ENCODE measurements at regions not wholly inside any gene's neighbourhood (a gene's known extent, or its start where the extent isn't known, plus 50 kb on each side); places are given as distances from the start of the nearest gene placed in this dataset.

DNA sequence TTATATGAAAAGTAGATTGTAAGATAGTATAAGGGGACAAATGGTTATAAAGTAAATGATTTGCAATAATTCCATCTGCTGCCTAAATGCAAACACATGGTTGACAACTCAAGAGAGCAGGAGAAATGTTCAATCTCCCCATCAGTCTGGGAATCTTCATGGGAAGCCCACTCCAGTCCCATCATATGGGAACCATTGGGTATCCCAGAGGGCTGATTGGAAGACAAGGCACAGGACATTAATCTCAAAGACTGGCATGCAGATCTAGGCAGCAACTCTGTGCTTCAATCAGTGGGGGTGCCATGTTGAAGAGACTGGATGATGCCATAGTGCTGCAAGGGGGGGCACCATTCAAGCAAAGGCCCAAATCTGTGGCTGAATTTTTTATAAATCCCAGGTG is 193.1 kb upstream of the PDE4D start:
- H3K36me3 ChIP-seq (replicated peaks in 1 of 2; ENCODE audit: control extremely low read depth in 1 of 2, control insufficient read depth in 1 of 2, extremely low read depth in 1 of 2, insufficient read depth in 2 of 2, low read length in 1 of 2): no peaks in the 10 kb centered on the region
- ChIA-PET POLR2A (no interaction called here), CTCF (no interaction called here)
- H3K9me3 Mint-ChIP-seq (ENCODE audit: insufficient read depth): peaks cover 14% of the 10 kb centered on the region
- H3K27me3 ChIP-seq (replicated peaks in 1 of 4; ENCODE audit: control extremely low read depth in 1 of 4, control insufficient read depth in 3 of 4, insufficient read depth in 4 of 4, low read length in 3 of 4): no peaks in the 10 kb centered on the region
- no peak overlapping the region for H3K4me2 ChIP-seq (replicated peaks; ENCODE audit: low read depth, low read length, poor library complexity, severe bottlenecking)
- intact Hi-C loops (cut with micrococcal nuclease): no loop called here
- no peaks in the 10 kb centered on the region for H4K20me1 ChIP-seq (ENCODE audit: control insufficient read depth, insufficient read depth, low read length, poor library complexity, severe bottlenecking)
- H3K27ac Mint-ChIP-seq: no peak overlapping the region
- no peaks in the 10 kb centered on the region for H3K4me1 Mint-ChIP-seq
- H3K4me3 Mint-ChIP-seq: no peak overlapping the region
- no peak overlapping the region for H3K9ac ChIP-seq (ENCODE audit: low read length)
- no peak for ATAC-seq (ENCODE audit: low read depth)
- no peak overlapping the region for H3K4me3 ChIP-seq (ENCODE audit: control extremely low read depth in 1 of 5, extremely low read depth in 1 of 5, insufficient read depth in 1 of 5, low read depth in 2 of 5, low read length in 4 of 5)
- H3K27me3 Mint-ChIP-seq: peaks cover 3% of the 10 kb centered on the region
- no peaks in the 10 kb centered on the region for H3K79me2 ChIP-seq (ENCODE audit: control insufficient read depth, insufficient read depth, low read length)
- no peak for DNase-seq
- H3K9me3 ChIP-seq (ENCODE audit: control extremely low read depth in 1 of 3, control insufficient read depth in 2 of 3, insufficient read depth in 1 of 3, low read length in 2 of 3): peaks cover 4 to 10% (median 8%) of the 10 kb centered on the region in 3 donors
- H3K27ac ChIP-seq (ENCODE audit: low read length in 2 of 2): no peak overlapping the region
- no peaks in the 10 kb centered on the region for H3K4me1 ChIP-seq (ENCODE audit: control insufficient read depth in 2 of 2, insufficient read depth in 2 of 2, low read length in 2 of 2)
- no peak overlapping the region for H2AFZ ChIP-seq (ENCODE audit: insufficient read depth, low read depth, low read length, poor library complexity, severe bottlenecking)
- TF ChIP-seq, protein P1, sequence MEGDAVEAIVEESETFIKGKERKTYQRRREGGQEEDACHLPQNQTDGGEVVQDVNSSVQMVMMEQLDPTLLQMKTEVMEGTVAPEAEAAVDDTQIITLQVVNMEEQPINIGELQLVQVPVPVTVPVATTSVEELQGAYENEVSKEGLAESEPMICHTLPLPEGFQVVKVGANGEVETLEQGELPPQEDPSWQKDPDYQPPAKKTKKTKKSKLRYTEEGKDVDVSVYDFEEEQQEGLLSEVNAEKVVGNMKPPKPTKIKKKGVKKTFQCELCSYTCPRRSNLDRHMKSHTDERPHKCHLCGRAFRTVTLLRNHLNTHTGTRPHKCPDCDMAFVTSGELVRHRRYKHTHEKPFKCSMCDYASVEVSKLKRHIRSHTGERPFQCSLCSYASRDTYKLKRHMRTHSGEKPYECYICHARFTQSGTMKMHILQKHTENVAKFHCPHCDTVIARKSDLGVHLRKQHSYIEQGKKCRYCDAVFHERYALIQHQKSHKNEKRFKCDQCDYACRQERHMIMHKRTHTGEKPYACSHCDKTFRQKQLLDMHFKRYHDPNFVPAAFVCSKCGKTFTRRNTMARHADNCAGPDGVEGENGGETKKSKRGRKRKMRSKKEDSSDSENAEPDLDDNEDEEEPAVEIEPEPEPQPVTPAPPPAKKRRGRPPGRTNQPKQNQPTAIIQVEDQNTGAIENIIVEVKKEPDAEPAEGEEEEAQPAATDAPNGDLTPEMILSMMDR (IDR thresholded peaks at IDR 0.05): no peak
- TF ChIP-seq EZH2 (IDR thresholded peaks at IDR 0.05; ENCODE audit: borderline replicate concordance, insufficient read depth, low read depth, low read length, poor library complexity, severe bottlenecking): no peak

DNA sequence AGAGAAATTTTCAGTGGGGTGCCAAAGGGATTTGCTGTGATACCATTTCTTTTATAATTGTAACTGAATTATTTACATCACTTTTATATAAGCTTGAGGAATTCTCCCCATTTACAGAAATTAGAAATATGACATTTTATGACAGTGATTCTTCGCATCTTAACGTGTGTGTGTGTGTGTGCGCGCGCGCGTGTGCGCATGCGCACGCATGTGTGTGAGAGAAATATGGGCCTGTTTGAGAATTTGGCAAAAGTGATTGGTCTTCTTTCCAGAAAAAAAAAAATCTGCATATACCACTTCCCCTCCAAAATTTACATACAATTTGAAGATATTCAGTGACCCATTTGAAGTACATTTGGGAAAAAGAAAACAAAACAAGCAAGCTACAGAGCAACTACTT is 190.7 kb upstream of the PDE4D start:
- Histone ChIP-seq H3K9ac (ENCODE audit: low read length) (no peak overlapping the region), H3K27ac (ENCODE audit: low read length in 2 of 2) (no peak overlapping the region), H3K36me3 (replicated peaks in 1 of 2; ENCODE audit: control extremely low read depth in 1 of 2, control insufficient read depth in 1 of 2, extremely low read depth in 1 of 2, insufficient read depth in 2 of 2, low read length in 1 of 2) (no peaks in the 10 kb centered on the region), H3K4me1 (ENCODE audit: control insufficient read depth in 2 of 2, insufficient read depth in 2 of 2, low read length in 2 of 2) (no peaks in the 10 kb centered on the region), H2AFZ (ENCODE audit: insufficient read depth, low read depth, low read length, poor library complexity, severe bottlenecking) (no peak overlapping the region), H3K9me3 (ENCODE audit: control extremely low read depth in 1 of 3, control insufficient read depth in 2 of 3, insufficient read depth in 1 of 3, low read length in 2 of 3) (peaks cover 4 to 10% (median 9%) of the 10 kb centered on the region in 3 donors), H3K27me3 (replicated peaks in 1 of 4; ENCODE audit: control extremely low read depth in 1 of 4, control insufficient read depth in 3 of 4, insufficient read depth in 4 of 4, low read length in 3 of 4) (no peaks in the 10 kb centered on the region), H3K4me2 (replicated peaks; ENCODE audit: low read depth, low read length, poor library complexity, severe bottlenecking) (no peak overlapping the region), H4K20me1 (ENCODE audit: control insufficient read depth, insufficient read depth, low read length, poor library complexity, severe bottlenecking) (no peaks in the 10 kb centered on the region), H3K79me2 (ENCODE audit: control insufficient read depth, insufficient read depth, low read length) (no peaks in the 10 kb centered on the region), H3K4me3 (ENCODE audit: control extremely low read depth in 1 of 5, extremely low read depth in 1 of 5, insufficient read depth in 1 of 5, low read depth in 2 of 5, low read length in 4 of 5) (no peak overlapping the region)
- TF ChIP-seq, protein P1 (IDR thresholded peaks at IDR 0.05): no peak
- no peak for TF ChIP-seq EZH2 (IDR thresholded peaks at IDR 0.05; ENCODE audit: borderline replicate concordance, insufficient read depth, low read depth, low read length, poor library complexity, severe bottlenecking)
- ATAC-seq (ENCODE audit: low read depth) (no peak), DNase-seq (no peak)
- H3K27me3 Mint-ChIP-seq: peaks cover 3% of the 10 kb centered on the region
- intact Hi-C loops (cut with micrococcal nuclease): no loop called here
- H3K4me3 Mint-ChIP-seq: no peak overlapping the region
- WGBS (ENCODE audit: insufficient coverage): no CpG with 5 or more reads among the region's 10 CpGs
- CTCF ChIA-PET: interaction anchor here (0.7 kb wide), 2 partner anchors 10 to 284 kb away, joined by 3 read pairs; no protein-coding TSS in a partner anchor
- peaks cover 16% of the 10 kb centered on the region for H3K9me3 Mint-ChIP-seq (ENCODE audit: insufficient read depth)
- H3K27ac Mint-ChIP-seq: no peak overlapping the region
- no peaks in the 10 kb centered on the region for H3K4me1 Mint-ChIP-seq
- POLR2A ChIA-PET: no interaction called here
